ENCODE measurements at regions not wholly inside any gene's neighbourhood (a gene's known extent, or its start where the extent isn't known, plus 50 kb on each side); places are given as distances from the start of the nearest gene placed in this dataset.

GRCh38 chr1:157213836-157214235 lies 75.6 kb upstream of the ETV3 start:
- no peak for TF ChIP-seq EP300 (IDR thresholded peaks at IDR 0.05)
- no peak for TF ChIP-seq POLR2A (IDR thresholded peaks at IDR 0.05)
